NCI-H748 (cell line): ENCODE measurements at regions not wholly inside any gene's neighbourhood (a gene's known extent, or its start where the extent isn't known, plus 50 kb on each side); places are given as distances from the start of the nearest gene placed in this dataset.

Experiments used
- DNase-seq: peaks from one replicate; lab custom pipeline; 2025; ENCODE audit not compliant: unreplicated experiment; lab: John Stamatoyannopoulos, UW

- no peak for DNase-seq
Measured at GRCh38 chr9:95733741-95734666, 141.5 kb upstream of the ERCC6L2 start.

- no peak for DNase-seq
Measured at GRCh38 chr9:95732802-95733688, 142.4 kb upstream of the ERCC6L2 start.

DNA sequence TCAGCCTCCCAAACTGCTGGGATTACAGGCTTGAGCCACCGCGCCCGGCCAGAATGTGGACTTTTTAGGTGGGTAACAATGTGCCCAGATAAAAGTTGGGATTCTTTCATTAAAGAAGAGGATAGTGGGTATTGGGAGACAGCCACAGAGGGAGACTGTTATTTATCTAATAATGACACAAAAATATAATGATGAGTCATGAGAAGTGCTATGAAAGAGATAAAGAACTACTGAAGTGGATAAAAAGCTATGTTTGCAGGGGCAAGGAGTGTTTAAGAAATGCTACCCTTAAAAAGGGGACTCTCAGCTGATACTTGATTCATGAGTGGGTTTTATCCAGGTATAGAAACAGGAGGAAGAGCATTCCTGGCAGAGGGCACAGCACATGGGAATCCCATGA, 143.6 kb upstream of the ERCC6L2 start:
- DNase-seq: no peak

GRCh38 chr9:95729669-95730368, 145.7 kb upstream of the ERCC6L2 start:
- peak; percentile 52 for DNase-seq

- no peak for DNase-seq
Measured at GRCh38 chr9:95729046-95729445, 146.4 kb upstream of the ERCC6L2 start.

GRCh38 chr9:95727947-95728520, 147.5 kb upstream of the ERCC6L2 start:
- no peak for DNase-seq

DNA sequence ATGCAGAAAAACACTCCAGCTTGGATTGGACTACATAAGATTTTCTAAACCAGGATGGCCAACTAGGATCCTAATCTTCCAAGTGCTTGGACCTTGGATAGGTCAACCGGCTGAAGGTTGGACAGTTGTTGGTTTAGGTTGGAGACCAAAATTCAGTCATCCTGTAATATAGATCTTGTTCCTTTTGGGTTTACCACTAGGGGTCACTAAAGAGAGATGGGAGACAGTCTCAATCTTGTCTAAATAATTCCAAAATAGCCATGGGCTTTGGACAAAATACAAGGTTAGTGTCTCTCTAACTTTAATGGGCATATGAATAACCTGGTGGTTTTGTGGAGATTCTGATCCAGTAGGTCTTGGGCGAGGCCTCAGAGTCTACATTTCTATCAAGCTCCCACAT, 148.7 kb upstream of the ERCC6L2 start:
- DNase-seq: peak; percentile 72

DNA sequence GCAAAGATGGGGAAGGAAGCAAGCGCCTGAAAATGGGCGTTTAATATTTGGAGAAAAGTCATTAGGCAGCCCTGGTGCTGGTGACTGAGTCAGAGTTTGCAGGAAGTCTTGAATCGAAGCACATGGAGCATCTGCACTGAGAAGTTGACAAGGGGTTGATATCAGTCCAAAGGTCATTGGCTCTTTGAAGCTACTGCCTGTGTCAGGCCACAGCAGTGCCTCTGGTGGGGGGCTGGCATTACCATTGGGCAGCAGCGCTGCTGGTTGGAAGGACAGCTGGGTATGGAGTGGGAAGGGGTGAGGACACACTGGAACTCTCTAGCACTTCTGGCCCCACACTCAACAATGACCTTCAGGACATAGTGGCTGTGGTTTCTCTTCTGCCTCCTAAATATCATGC, 150.4 kb upstream of the ERCC6L2 start:
- DNase-seq: no peak

GRCh38 chr9:95724253-95724991, 151.1 kb upstream of the ERCC6L2 start:
- DNase-seq: no peak

DNA sequence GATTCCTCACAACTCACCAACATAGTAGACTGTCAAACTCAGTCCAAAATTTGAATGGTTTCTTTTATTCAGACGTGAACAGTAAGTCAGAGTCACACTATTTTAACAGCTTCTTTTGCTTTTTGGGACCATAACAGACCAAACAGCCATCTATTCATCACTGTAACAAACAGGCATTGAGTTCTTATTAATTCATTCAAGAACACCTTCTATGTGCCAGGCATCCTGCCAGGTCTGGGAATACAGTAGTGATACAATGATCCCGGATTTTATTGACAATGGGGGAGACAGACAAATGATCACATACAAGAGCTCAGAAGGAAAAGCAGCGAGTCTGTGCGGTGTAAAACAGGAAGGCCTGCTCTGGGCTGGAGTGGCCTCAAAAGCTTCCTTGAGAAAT, 153.3 kb upstream of the ERCC6L2 start:
- peak; percentile 37 for DNase-seq

GRCh38 chr9:95721061-95721531, 154.4 kb upstream of the ERCC6L2 start:
- DNase-seq: no peak

DNA sequence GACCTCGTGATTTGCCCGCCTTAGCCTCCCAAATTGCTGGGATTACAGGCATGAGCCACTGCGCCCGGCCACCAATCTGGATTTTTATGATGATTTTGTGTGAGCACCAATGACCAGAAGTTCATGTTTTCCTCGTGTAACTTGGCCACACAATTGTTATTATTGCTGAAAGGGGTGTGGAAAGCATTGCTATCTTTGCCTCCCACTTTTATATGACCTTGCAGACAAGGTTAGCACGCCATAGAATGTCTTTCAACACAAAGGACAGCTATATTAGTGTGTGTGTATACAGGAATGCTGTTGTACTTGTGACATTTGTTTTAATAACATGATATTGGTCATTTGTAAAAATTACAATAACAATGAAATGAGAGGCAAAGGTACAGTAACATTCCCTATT, 155.0 kb upstream of the ERCC6L2 start:
- DNase-seq: no peak

GRCh38 chr9:95719354-95719753, 156.1 kb upstream of the ERCC6L2 start:
- no peak for DNase-seq

- DNase-seq: no peak
Measured at GRCh38 chr9:95718263-95718662, 157.2 kb upstream of the ERCC6L2 start.

DNA sequence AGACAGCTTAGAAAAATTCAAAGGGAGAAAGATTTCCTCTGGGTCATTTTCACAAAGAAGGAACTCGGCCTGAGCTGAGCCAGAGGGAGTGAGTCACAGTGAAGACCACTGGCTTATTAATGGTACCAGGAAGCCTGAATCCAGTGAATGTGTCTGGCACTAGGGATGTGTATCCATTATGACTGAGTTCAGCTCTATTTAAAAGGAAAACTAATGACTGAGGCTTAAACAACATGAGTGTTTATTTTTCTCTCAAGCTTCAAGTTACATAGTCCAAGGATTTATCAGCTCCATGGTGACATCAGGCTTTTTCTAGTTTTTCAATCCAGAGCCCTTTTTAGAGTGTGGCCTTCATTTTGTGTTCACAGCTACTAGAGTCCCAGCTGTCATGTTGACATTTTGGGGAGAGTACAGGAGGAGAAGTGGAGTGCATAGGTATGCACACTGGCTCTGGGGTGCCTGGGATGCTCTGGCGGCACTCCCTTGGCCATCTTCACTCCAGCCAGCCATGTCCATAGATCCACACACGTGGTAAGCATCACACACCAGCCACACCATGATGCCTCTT, 159.5 kb upstream of the ERCC6L2 start:
- DNase-seq: peak; percentile 59

- no peak for DNase-seq
Measured at GRCh38 chr9:95710446-95710845, 165.0 kb upstream of the ERCC6L2 start.

DNA sequence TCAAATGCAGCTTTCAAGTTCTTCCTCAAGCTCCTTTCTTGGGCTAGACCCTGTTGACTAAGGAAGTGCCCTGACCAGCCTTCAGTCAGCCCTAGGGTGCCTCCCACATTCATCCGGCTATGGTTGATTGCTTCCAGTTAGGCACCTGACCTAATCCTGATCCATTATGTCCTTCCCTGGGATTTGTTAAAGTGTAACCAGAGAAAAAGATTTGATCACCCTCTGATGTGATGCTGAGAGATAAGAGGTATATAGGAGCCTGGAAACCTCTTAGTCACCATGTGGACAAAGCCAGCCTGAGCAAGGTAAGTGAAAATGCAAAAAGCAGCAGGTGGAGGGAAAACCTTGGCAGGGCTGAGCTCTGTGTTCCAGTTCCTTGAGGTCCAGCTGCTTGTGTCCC, 178.8 kb upstream of the ERCC6L2 start:
- no peak for DNase-seq

DNA sequence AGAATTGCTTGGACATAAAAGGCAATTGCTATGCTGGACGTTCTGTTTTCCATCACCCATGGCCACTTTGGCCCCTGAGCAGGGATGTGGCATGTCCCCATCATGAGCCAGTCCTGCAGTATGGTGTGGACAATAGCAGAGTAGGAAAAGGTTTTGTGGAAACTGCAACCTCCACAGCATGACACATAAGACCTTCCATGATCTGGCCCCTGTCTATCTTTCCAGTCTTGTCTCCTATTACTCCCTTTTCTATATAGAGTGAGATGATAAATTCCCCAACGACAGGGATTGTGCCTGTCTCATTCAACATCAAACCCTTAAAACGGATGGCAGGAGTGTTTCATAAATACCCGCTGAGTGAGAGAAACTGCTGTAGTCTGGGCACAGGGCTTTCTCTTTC, 174.7 kb upstream of the PTCH1 start:
- DNase-seq: no peak

GRCh38 chr9:95689669-95690068, 172.9 kb upstream of the PTCH1 start:
- no peak for DNase-seq

GRCh38 chr9:95684516-95684915, 167.7 kb upstream of the PTCH1 start:
- DNase-seq: no peak
